IMR-90 (cell line): ENCODE measurements at regions not wholly inside any gene's neighbourhood (a gene's known extent, or its start where the extent isn't known, plus 50 kb on each side); places are given as distances from the start of the nearest gene placed in this dataset.

Source experiments
- ATAC-seq: fragments of 200-7000 bp; cut with Tn5 transposase; 2 replicates; pipeline ENCODE4 v1.9.1; 2020; ENCODE audit warnings: low read depth, mild to moderate bottlenecking, moderate library complexity
- BruUV-seq: library from RNA; stranded (reverse); fragments of 400-500 nt; replicated peaks from 2 replicates; lab custom pipeline; 2021; lab: Mats Ljungman, UMichigan
- CTCF ChIA-PET: fragments of 300-600 bp; formaldehyde crosslinking; extraction: SDS; loops from one replicate; lab custom pipeline; 2021; ENCODE audit warnings: antibody characterized with exemption; lab: Yijun Ruan, JAX
- POLR2A ChIA-PET: fragments of 300-600 bp; sonication (Branson Sonifier 250); formaldehyde crosslinking; loops from one replicate; lab custom pipeline; 2022; ENCODE audit warnings: antibody characterized with exemption; ENCODE audit not compliant: unreplicated experiment; lab: Charles Lee
- DNase-seq: peaks from one replicate; pipeline ENCODE4 v3.0.0; 2013
- H2AFZ ChIP-seq: replicated peaks from 2 replicates; pipeline ENCODE3; 2013; ENCODE audit warnings: low read length, mild to moderate bottlenecking; ENCODE audit not compliant: poor library complexity
- H2AK5ac ChIP-seq: 2 replicates; pipeline ENCODE4 v1.6.1; 2013; ENCODE audit warnings: low read depth, low read length, inconsistent platforms
- H2AK9ac ChIP-seq: replicated peaks from 2 replicates; pipeline ENCODE3; 2013; ENCODE audit warnings: mild to moderate bottlenecking, low read depth, low read length, moderate library complexity; ENCODE audit not compliant: poor library complexity
- H2BK120ac ChIP-seq: 2 replicates; pipeline ENCODE4 v1.6.1; 2013; ENCODE audit warnings: low read depth, low read length, inconsistent platforms
- H2BK15ac ChIP-seq: 3 replicates; pipeline ENCODE4 v1.6.1; 2013; ENCODE audit warnings: low read depth, low read length, inconsistent platforms
- H2BK20ac ChIP-seq: 2 replicates; pipeline ENCODE4 v1.6.1; 2013; ENCODE audit warnings: low read depth, mild to moderate bottlenecking, inconsistent platforms, low read length, moderate library complexity
- H2BK5ac ChIP-seq: 2 replicates; pipeline ENCODE4 v1.6.1; 2013; ENCODE audit warnings: mild to moderate bottlenecking, low read depth, low read length, inconsistent platforms; ENCODE audit not compliant: poor library complexity, severe bottlenecking
- H3K14ac ChIP-seq: replicated peaks from 2 replicates; pipeline ENCODE4 v1.6.1; 2013; ENCODE audit warnings: low read depth, low read length, inconsistent platforms
- H3K18ac ChIP-seq: 2 replicates; pipeline ENCODE4 v1.6.1; 2013; ENCODE audit warnings: low read depth, low read length, control low read depth
- H3K23ac ChIP-seq: 2 replicates; pipeline ENCODE4 v1.6.1; 2013; ENCODE audit warnings: low read depth, low read length, inconsistent platforms
- H3K27ac ChIP-seq: 2 replicates; pipeline ENCODE4 v1.5.1; 2013; ENCODE audit warnings: mild to moderate bottlenecking, control low read depth, low read length; ENCODE audit not compliant: insufficient read depth
- H3K27me3 ChIP-seq: 2 replicates; pipeline ENCODE4 v1.6.1; 2013; ENCODE audit warnings: low read length; ENCODE audit not compliant: control insufficient read depth, insufficient read depth
- H3K36me3 ChIP-seq: 2 replicates; pipeline ENCODE4 v1.6.1; 2013; ENCODE audit warnings: low read length, mixed read lengths; ENCODE audit not compliant: control insufficient read depth, insufficient read depth
- H3K4ac ChIP-seq: 2 replicates; pipeline ENCODE4 v1.6.1; 2013; ENCODE audit warnings: low read depth, low read length, inconsistent platforms
- H3K4me1 ChIP-seq: 2 replicates; pipeline ENCODE4 v1.6.1; 2013; ENCODE audit warnings: low read length, mixed read lengths; ENCODE audit not compliant: control insufficient read depth, insufficient read depth
- H3K4me2 ChIP-seq: 2 replicates; pipeline ENCODE4 v1.6.1; 2013; ENCODE audit warnings: low read depth, mild to moderate bottlenecking, control low read depth, low read length, moderate library complexity
- H3K4me3 ChIP-seq: 2 replicates; pipeline ENCODE4 v1.5.1; 2013; ENCODE audit warnings: low read depth, mild to moderate bottlenecking, control low read depth, low read length, moderate library complexity; ENCODE audit not compliant: insufficient read depth
- H3K56ac ChIP-seq: 2 replicates; pipeline ENCODE4 v1.6.1; 2013; ENCODE audit warnings: low read length, inconsistent platforms; ENCODE audit not compliant: insufficient read depth; ENCODE audit errors: extremely low read depth
- H3K79me1 ChIP-seq, 2 experiments: 2 replicates each; pipeline ENCODE4 v1.6.1; 2013; ENCODE audit warnings: low read length in 2 of 2, inconsistent platforms in 1 of 2, low read depth in 1 of 2
- H3K9ac ChIP-seq: 2 replicates; pipeline ENCODE4 v1.6.1; 2013; ENCODE audit warnings: low read depth, low read length, control low read depth
- H3K9me1 ChIP-seq: 2 replicates; pipeline ENCODE4 v1.6.1; 2013; ENCODE audit warnings: low read length, inconsistent platforms; ENCODE audit not compliant: insufficient read depth
- H3K9me3 ChIP-seq: 2 replicates; pipeline ENCODE4 v1.6.1; 2013; ENCODE audit warnings: low read length; ENCODE audit not compliant: control insufficient read depth, insufficient read depth
- H4K20me1 ChIP-seq: 2 replicates; pipeline ENCODE4 v1.6.1; 2013; ENCODE audit warnings: low read length, inconsistent platforms; ENCODE audit not compliant: insufficient read depth
- H4K5ac ChIP-seq: 2 replicates; pipeline ENCODE4 v1.6.1; 2013; ENCODE audit warnings: mild to moderate bottlenecking, low read depth, low read length, control low read depth
- H4K8ac ChIP-seq, 2 experiments: 2 replicates each; pipeline ENCODE4 v1.6.1; 2013; ENCODE audit warnings: low read depth in 2 of 2, low read length in 2 of 2, control low read depth in 1 of 2, inconsistent platforms in 1 of 2
- H4K91ac ChIP-seq: 2 replicates; pipeline ENCODE4 v1.6.1; 2013; ENCODE audit warnings: low read depth, low read length, inconsistent platforms; ENCODE audit not compliant: insufficient read depth
- BHLHE40 ChIP-seq: fragments of 150-350 bp; IDR thresholded peaks from 2 replicates; pipeline ENCODE4 v1.6.1; 2016; ENCODE audit warnings: mild to moderate bottlenecking, low read depth, low read length
- CEBPB ChIP-seq: IDR thresholded peaks from 2 replicates; pipeline ENCODE4 v1.6.1; 2012; ENCODE audit warnings: low read depth, low read length, improper control_type of control experiment
- CHD1 ChIP-seq: IDR thresholded peaks from 2 replicates; pipeline ENCODE4 v1.6.1; 2012; ENCODE audit warnings: low read depth, low read length, improper control_type of control experiment
- CTCF ChIP-seq: conservative IDR thresholded peaks from 2 replicates; pipeline ENCODE4 v1.5.1; 2012; ENCODE audit warnings: mild to moderate bottlenecking, low read depth, low read length, improper control_type of control experiment
- FOS ChIP-seq: fragments of 150-350 bp; IDR thresholded peaks from 2 replicates; pipeline ENCODE4 v1.6.1; 2016; ENCODE audit warnings: low read depth, low read length
- MAFK ChIP-seq: IDR thresholded peaks from 2 replicates; pipeline ENCODE4 v1.6.1; 2012; ENCODE audit warnings: low read depth, low read length, improper control_type of control experiment
- MAZ ChIP-seq: IDR thresholded peaks from 2 replicates; pipeline ENCODE4 v1.6.1; 2012; ENCODE audit warnings: low read depth, mild to moderate bottlenecking, low read length, improper control_type of control experiment, moderate library complexity, borderline replicate concordance
- MXI1 ChIP-seq: IDR thresholded peaks from 2 replicates; pipeline ENCODE4 v1.6.1; 2012; ENCODE audit warnings: low read depth, mild to moderate bottlenecking, low read length, moderate library complexity, borderline replicate concordance
- NFE2L2 ChIP-seq: fragments of 150-350 bp; IDR thresholded peaks from 2 replicates; pipeline ENCODE4 v1.6.1; 2016; ENCODE audit warnings: low read depth, mild to moderate bottlenecking, low read length
- POLR2A ChIP-seq: IDR thresholded peaks from 2 replicates; pipeline ENCODE4 v1.6.1; 2012; ENCODE audit warnings: mild to moderate bottlenecking, low read depth, low read length
- RAD21 ChIP-seq: IDR thresholded peaks from 2 replicates; pipeline ENCODE4 v1.6.1; 2012; ENCODE audit warnings: low read length, improper control_type of control experiment
- RCOR1 ChIP-seq: IDR thresholded peaks from 2 replicates; pipeline ENCODE4 v1.6.1; 2012; ENCODE audit warnings: mild to moderate bottlenecking, low read length, improper control_type of control experiment; ENCODE audit not compliant: insufficient replicate concordance
- RFX5 ChIP-seq: IDR thresholded peaks from 2 replicates; pipeline ENCODE4 v1.8.0; 2012; ENCODE audit warnings: low read depth, mild to moderate bottlenecking, low read length, moderate library complexity
- SMC3 ChIP-seq: fragments of 150-350 bp; IDR thresholded peaks from 2 replicates; pipeline ENCODE4 v1.6.1; 2016; ENCODE audit warnings: low read depth, mild to moderate bottlenecking, antibody characterized with exemption, low read length, moderate library complexity
- WGBS, 2 experiments: methylation state at CpG; one replicate each; pipeline versions ENCODE4 v1.1.5 to v1.1.7; 2013; ENCODE audit warnings: missing lambda C conversion rate in 2 of 2; ENCODE audit not compliant: insufficient read length in 1 of 2; ENCODE audit errors: extremely low coverage in 2 of 2; 5-methylcytosine and 5-hydroxymethylcytosine counted together
- dilution Hi-C: fragments of 300-500 bp; cut with HindIII; formaldehyde crosslinking; loops from one replicate; pipeline ENCODE4 v1.14.3; 2018; ENCODE audit warnings: low sequenced_read_pairs; ENCODE audit not compliant: unreplicated experiment
- in situ Hi-C: fragments of 300-500 bp; cut with MboI; formaldehyde crosslinking; loops from 3 replicates; pipeline ENCODE4 v1.14.3; 2019; ENCODE audit warnings: low sequenced_read_pairs, inconsistent platforms, mixed read lengths
- intact Hi-C: fragments of 100-400 bp; cut with micrococcal nuclease; formaldehyde crosslinking; loops from 2 replicates; pipeline ENCODE4 v1.10.0; 2022
- TF ChIP-seq, protein P1 (sequence below): fragments of 150-350 bp; IDR thresholded peaks from 2 replicates; pipeline ENCODE4 v1.6.1; 2017; ENCODE audit warnings: mild to moderate bottlenecking, antibody characterized with exemption, low read length, low read depth
- TF ChIP-seq, protein P2 (sequence below): fragments of 150-350 bp; IDR thresholded peaks from 2 replicates; pipeline ENCODE4 v1.6.1; 2016; ENCODE audit warnings: low read depth, mild to moderate bottlenecking, low read length, moderate library complexity, borderline replicate concordance

GRCh38 chr21:18488252-18488651 is 84.7 kb upstream of the TMPRSS15 start:
- CTCF ChIA-PET = no interaction called here
- WGBS, 2 experiments = no CpG with 5 or more reads among the region's 1 CpG

More at GRCh38 chr21:18488252-18488651, 84.7 kb upstream of the TMPRSS15 start:
- Histone ChIP-seq H4K91ac (no peak overlapping the region), H2AK9ac (no peak overlapping the region), H4K5ac (no peak overlapping the region), H2AK5ac (no peak overlapping the region), H3K4me3 (no peak overlapping the region), H2AFZ (no peak overlapping the region), H3K9me3 (no peaks in the 10 kb centered on the region; the same call in 1 of the 2 replicates), H2BK5ac (no peak overlapping the region), H2BK120ac (no peak overlapping the region), H4K8ac (no peak overlapping the region), H2BK20ac (no peak overlapping the region), H3K23ac (no peak overlapping the region), H3K9me1 (no peaks in the 10 kb centered on the region), H3K18ac (no peak overlapping the region), H2BK15ac (no peak overlapping the region), H3K27ac (no peak overlapping the region), H3K4me2 (no peak overlapping the region), H3K14ac (no peak overlapping the region), H3K27me3 (no peaks in the 10 kb centered on the region), H3K36me3 (no peaks in the 10 kb centered on the region), H3K4ac (no peak overlapping the region), H3K9ac (no peak overlapping the region), H3K56ac (no peak overlapping the region), H4K20me1 (no peaks in the 10 kb centered on the region), H3K79me1 (no peaks in the 10 kb centered on the region), H3K4me1 (no peaks in the 10 kb centered on the region)
- in situ Hi-C loops (no loop called here), intact Hi-C loops (loop anchor here (10.0 kb wide), 1 partner anchor 57 kb away; no protein-coding TSS in a partner anchor), dilution Hi-C loops (no loop called here)
- POLR2A ChIA-PET = no interaction called here
- ATAC-seq (no peak), DNase-seq (no peak)
- no TSS peak for BruUV-seq
- no peak for TF ChIP-seq RFX5
- no peak for TF ChIP-seq MAFK
- TF ChIP-seq, protein P1, sequence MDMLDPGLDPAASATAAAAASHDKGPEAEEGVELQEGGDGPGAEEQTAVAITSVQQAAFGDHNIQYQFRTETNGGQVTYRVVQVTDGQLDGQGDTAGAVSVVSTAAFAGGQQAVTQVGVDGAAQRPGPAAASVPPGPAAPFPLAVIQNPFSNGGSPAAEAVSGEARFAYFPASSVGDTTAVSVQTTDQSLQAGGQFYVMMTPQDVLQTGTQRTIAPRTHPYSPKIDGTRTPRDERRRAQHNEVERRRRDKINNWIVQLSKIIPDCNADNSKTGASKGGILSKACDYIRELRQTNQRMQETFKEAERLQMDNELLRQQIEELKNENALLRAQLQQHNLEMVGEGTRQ = no peak
- TF ChIP-seq BHLHE40 = no peak
- no peak for TF ChIP-seq MAZ
- no peak for TF ChIP-seq MXI1
- TF ChIP-seq, protein P2, sequence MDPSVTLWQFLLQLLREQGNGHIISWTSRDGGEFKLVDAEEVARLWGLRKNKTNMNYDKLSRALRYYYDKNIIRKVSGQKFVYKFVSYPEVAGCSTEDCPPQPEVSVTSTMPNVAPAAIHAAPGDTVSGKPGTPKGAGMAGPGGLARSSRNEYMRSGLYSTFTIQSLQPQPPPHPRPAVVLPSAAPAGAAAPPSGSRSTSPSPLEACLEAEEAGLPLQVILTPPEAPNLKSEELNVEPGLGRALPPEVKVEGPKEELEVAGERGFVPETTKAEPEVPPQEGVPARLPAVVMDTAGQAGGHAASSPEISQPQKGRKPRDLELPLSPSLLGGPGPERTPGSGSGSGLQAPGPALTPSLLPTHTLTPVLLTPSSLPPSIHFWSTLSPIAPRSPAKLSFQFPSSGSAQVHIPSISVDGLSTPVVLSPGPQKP = no peak
- no peak for TF ChIP-seq RCOR1
- TF ChIP-seq NFE2L2 = no peak
- TF ChIP-seq CEBPB = no peak
- no peak for TF ChIP-seq SMC3
- no peak for TF ChIP-seq RAD21
- TF ChIP-seq CHD1 = no peak
- no peak for TF ChIP-seq CTCF
- no peak for TF ChIP-seq FOS
- TF ChIP-seq POLR2A = no peak
